GM18511 (cell line): ENCODE measurements at regions not wholly inside any gene's neighbourhood (a gene's known extent, or its start where the extent isn't known, plus 50 kb on each side); places are given as distances from the start of the nearest gene placed in this dataset.

Experiments used
- ATAC-seq: cut with Tn5 transposase; IDR thresholded peaks from one replicate; pipeline ENCODE4 v1.9.1; 2021; ENCODE audit warnings: mild to moderate bottlenecking, moderate library complexity; ENCODE audit not compliant: unreplicated experiment

GRCh38 chr12:90428881-90429280 lies 526.1 kb downstream of the CCER1 start:
- ATAC-seq = no peak

GRCh38 chr12:90428465-90428864 lies 526.5 kb downstream of the CCER1 start:
- ATAC-seq = no peak

GRCh38 chr12:90423965-90424364 lies 531.0 kb downstream of the CCER1 start:
- no peak for ATAC-seq

- no peak for ATAC-seq
Measured at GRCh38 chr12:90410962-90411361, 544.0 kb downstream of the CCER1 start.

- ATAC-seq = no peak
Measured at GRCh38 chr12:90407841-90408240, 547.1 kb downstream of the CCER1 start.

- ATAC-seq = peak; percentile 79
Measured at GRCh38 chr12:90404071-90404470, 550.9 kb downstream of the CCER1 start.

- ATAC-seq = no peak
Measured at GRCh38 chr12:90401185-90401584, 553.8 kb downstream of the CCER1 start.

GRCh38 chr12:90399357-90399756 lies 555.6 kb downstream of the CCER1 start:
- no peak for ATAC-seq

GRCh38 chr12:90398285-90398836 lies 556.6 kb downstream of the CCER1 start:
- no peak for ATAC-seq

GRCh38 chr12:90396556-90396955 lies 558.4 kb downstream of the CCER1 start:
- no peak for ATAC-seq

- ATAC-seq = no peak
Measured at GRCh38 chr12:90393652-90394051, 561.3 kb downstream of the CCER1 start.

- ATAC-seq = no peak
Measured at GRCh38 chr12:90393089-90393488, 561.9 kb downstream of the CCER1 start.

GRCh38 chr12:90390947-90391346 lies 564.0 kb downstream of the CCER1 start:
- no peak for ATAC-seq

- ATAC-seq = no peak
Measured at GRCh38 chr12:90368081-90368480, 586.9 kb downstream of the CCER1 start.

GRCh38 chr12:90366286-90366685 lies 588.7 kb downstream of the CCER1 start:
- no peak for ATAC-seq

GRCh38 chr12:90360300-90360699 lies 594.7 kb downstream of the CCER1 start:
- no peak for ATAC-seq

GRCh38 chr12:90355711-90356355 lies 599.1 kb downstream of the CCER1 start:
- no peak for ATAC-seq

GRCh38 chr12:90343966-90344365 lies 611.0 kb downstream of the CCER1 start:
- ATAC-seq = no peak

GRCh38 chr12:90342081-90342480 lies 612.9 kb downstream of the CCER1 start:
- ATAC-seq = no peak

- ATAC-seq = no peak
Measured at GRCh38 chr12:90339837-90340236, 615.1 kb downstream of the CCER1 start.

- ATAC-seq = no peak
Measured at GRCh38 chr12:90338365-90338764, 616.6 kb downstream of the CCER1 start.

- no peak for ATAC-seq
Measured at GRCh38 chr12:90337018-90337417, 618.0 kb downstream of the CCER1 start.

GRCh38 chr12:90335566-90335965 lies 619.4 kb downstream of the CCER1 start:
- ATAC-seq = no peak
